Esophagus squamous epithelium (tissue), 5 donors: ENCODE measurements at regions not wholly inside any gene's neighbourhood (a gene's known extent, or its start where the extent isn't known, plus 50 kb on each side); places are given as distances from the start of the nearest gene placed in this dataset.
"Not testable (repeated sequence)": the region's sequence is repeated elsewhere in the genome, so short reads cannot be mapped to it uniquely, and the experiment has no call there.

Experiments
- DNase-seq: peaks from one replicate; lab custom pipeline; 2025; lab: John Stamatoyannopoulos, UW
- H3K27ac ChIP-seq, 4 donors: fragments of 200-600 bp; sonication (generic); one replicate each; pipeline ENCODE4 v1.5.1; 2016 to 2019; ENCODE audit warnings: mild to moderate bottlenecking in 1 of 4
- H3K27me3 ChIP-seq, 4 donors: fragments of 200-600 bp; sonication (generic); 1 replicate in 3 of 4; 2 replicates in 1 of 4; pipeline versions ENCODE4 v1.5.1 to v1.6.0; 2017 to 2021; ENCODE audit warnings: antibody characterized with exemption in 1 of 4
- H3K36me3 ChIP-seq, 3 donors: fragments of 200-600 bp; sonication (generic); one replicate each; pipeline ENCODE4 v1.5.1; 2016 to 2019
- H3K4me1 ChIP-seq, 3 donors: fragments of 200-600 bp; sonication (generic); one replicate each; pipeline ENCODE4 v1.5.1; 2017 to 2019
- H3K4me3 ChIP-seq, 4 donors: fragments of 200-600 bp; sonication (generic); 1 replicate in 3 of 4; 2 replicates in 1 of 4; pipeline ENCODE4 v1.5.1; 2016 to 2019; ENCODE audit warnings: mild to moderate bottlenecking in 2 of 4, moderate library complexity in 1 of 4
- H3K9me3 ChIP-seq, 3 donors: fragments of 200-600 bp; sonication (generic); one replicate each; pipeline ENCODE4 v1.5.1; 2016 to 2019
- CTCF ChIP-seq, 6 experiments: fragments of 450-650 bp in 4 of 6; fragments of 200-600 bp in 2 of 6; sonication (generic) in 2 of 6; IDR thresholded peaks; one replicate each; pipeline ENCODE4 v1.5.1; 2016 to 2019; ENCODE audit warnings: antibody characterized with exemption in 6 of 6, mild to moderate bottlenecking in 4 of 6, moderate library complexity in 4 of 6
- POLR2A ChIP-seq, 4 donors: fragments of 450-650 bp; IDR thresholded peaks; one replicate each; pipeline ENCODE4 v1.6.1; 2017; ENCODE audit warnings: antibody characterized with exemption in 4 of 4, mild to moderate bottlenecking in 4 of 4, moderate library complexity in 3 of 4
- WGBS, 2 donors: methylation state at CpG; one replicate each; pipeline ENCODE4 v1.1.5; 2018; 5-methylcytosine and 5-hydroxymethylcytosine counted together
- intact Hi-C: fragments of 100-400 bp; cut with DNase I; formaldehyde crosslinking; loops from one replicate; pipeline ENCODE4 v1.15.0; 2022
- donor health status: DM: yes; HTN: yes; CAD: no.

DNA sequence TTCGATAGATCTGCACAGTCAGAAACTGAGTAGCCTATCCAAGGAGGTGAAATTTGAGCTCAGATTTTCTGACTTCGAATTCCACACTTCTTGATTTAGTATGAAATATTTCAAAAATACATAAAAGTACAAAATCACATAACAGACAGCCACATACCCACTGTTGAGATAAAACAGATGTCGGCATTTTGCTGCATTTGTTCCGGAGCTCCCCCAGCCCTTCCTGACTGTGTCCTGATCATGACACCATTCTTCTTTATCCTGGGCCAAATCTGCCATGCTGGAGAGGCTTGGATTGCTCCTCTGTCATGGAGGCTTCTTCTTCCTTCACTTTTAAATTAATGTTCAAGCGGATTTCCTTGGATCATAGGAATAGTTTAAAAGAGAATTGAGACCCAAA lies 124.2 kb upstream of the RBPJ start:
- no peak for DNase-seq
- H3K27ac ChIP-seq: no peak overlapping the region
- H3K27me3 ChIP-seq: no peaks in the 10 kb centered on the region
- TF ChIP-seq POLR2A (IDR thresholded peaks at IDR 0.05) (no peak), CTCF (IDR thresholded peaks at IDR 0.05) (no peak)
- no peaks in the 10 kb centered on the region for H3K9me3 ChIP-seq
- no peak overlapping the region for H3K4me3 ChIP-seq
- 87 to 92% methylated on average over 5 of the region's 5 CpGs for WGBS, 2 donors
- H3K36me3 ChIP-seq: no peaks in the 10 kb centered on the region
- H3K4me1 ChIP-seq: peaks cover 0 to 11% (median 4%) of the 10 kb centered on the region in 3 donors
- intact Hi-C loops: no loop called here

GRCh38 chr4:26197018-26197779 lies 123.6 kb upstream of the RBPJ start:
- no peaks in the 10 kb centered on the region for H3K9me3 ChIP-seq
- intact Hi-C loops: no loop called here
- 27 to 50% methylated on average over 7 to 9 of the region's 9 CpGs for WGBS, 2 donors
- no peak overlapping the region for H3K4me3 ChIP-seq
- no peaks in the 10 kb centered on the region for H3K36me3 ChIP-seq
- TF ChIP-seq CTCF (IDR thresholded peaks at IDR 0.05) (no peak), POLR2A (IDR thresholded peaks at IDR 0.05) (no peak)
- peak overlapping the region in 2 of 4 donors; percentile 25 to 28 for H3K27ac ChIP-seq
- no peaks in the 10 kb centered on the region for H3K27me3 ChIP-seq
- peaks cover 0 to 11% (median 4%) of the 10 kb centered on the region in 3 donors for H3K4me1 ChIP-seq
- no peak for DNase-seq

- H3K36me3 ChIP-seq, H3K27ac ChIP-seq, H3K4me3 ChIP-seq, H3K27me3 ChIP-seq, DNase-seq, intact Hi-C loops, H3K9me3 ChIP-seq: not testable (repeated sequence)
- 85 to 93% methylated on average over 5 to 8 of the region's 8 CpGs for WGBS, 2 donors
- peaks cover 0 to 11% (median 4%) of the 10 kb centered on the region in 3 donors for H3K4me1 ChIP-seq
Observed at GRCh38 chr4:26198931-26199330, 121.9 kb upstream of the RBPJ start.

DNA sequence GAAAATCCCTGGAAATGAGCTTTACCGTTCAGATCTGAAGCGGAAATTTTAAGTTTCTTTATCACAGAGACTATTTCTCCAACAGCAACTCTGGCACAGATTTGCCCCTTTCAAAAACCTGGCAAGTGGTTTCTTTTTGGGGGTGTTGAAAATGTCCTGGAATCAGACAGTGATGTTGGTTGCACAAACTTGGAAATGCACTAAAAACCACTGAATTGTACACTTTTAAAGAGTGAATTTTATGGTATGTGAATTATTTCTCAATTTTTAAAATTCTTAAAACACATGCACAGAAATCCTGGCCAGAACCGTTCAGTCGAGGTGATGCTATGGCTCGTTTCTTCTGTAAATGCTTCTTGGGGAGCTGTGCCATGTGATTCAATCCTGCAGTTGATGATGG lies 121.2 kb upstream of the RBPJ start:
- TF ChIP-seq POLR2A (IDR thresholded peaks at IDR 0.05): no peak
- TF ChIP-seq CTCF (IDR thresholded peaks at IDR 0.05): no peak
- peaks cover 0 to 11% (median 4%) of the 10 kb centered on the region in 3 donors for H3K4me1 ChIP-seq
- no peak overlapping the region for H3K27ac ChIP-seq
- intact Hi-C loops: no loop called here
- no peaks in the 10 kb centered on the region for H3K36me3 ChIP-seq
- no peak for DNase-seq
- H3K4me3 ChIP-seq: no peak overlapping the region
- H3K27me3 ChIP-seq: peaks cover 0 to 8% (median 0%) of the 10 kb centered on the region in 4 donors
- 70 to 74% methylated on average over 5 of the region's 5 CpGs for WGBS, 2 donors
- no peaks in the 10 kb centered on the region for H3K9me3 ChIP-seq

GRCh38 chr4:26201120-26201519 lies 119.7 kb upstream of the RBPJ start:
- H3K4me3 ChIP-seq: no peak overlapping the region
- peaks cover 0 to 25% (median 4%) of the 10 kb centered on the region in 3 donors for H3K4me1 ChIP-seq
- H3K27me3 ChIP-seq: peaks cover 0 to 15% (median 0%) of the 10 kb centered on the region in 4 donors
- H3K27ac ChIP-seq: no peak overlapping the region
- TF ChIP-seq POLR2A (IDR thresholded peaks at IDR 0.05): no peak
- TF ChIP-seq CTCF (IDR thresholded peaks at IDR 0.05): no peak
- 68 to 80% methylated on average over 2 of the region's 2 CpGs for WGBS, 2 donors
- H3K9me3 ChIP-seq: no peaks in the 10 kb centered on the region
- H3K36me3 ChIP-seq: no peaks in the 10 kb centered on the region
- no peak for DNase-seq
- intact Hi-C loops: no loop called here
